ENCODE measurements at regions not wholly inside any gene's neighbourhood (a gene's known extent, or its start where the extent isn't known, plus 50 kb on each side); places are given as distances from the start of the nearest gene placed in this dataset.

- no peak for TF ChIP-seq CTCF (IDR thresholded peaks at IDR 0.05; ENCODE audit: low read depth, low read length, missing control alignments)
- H3K4me3 ChIP-seq (ENCODE audit: low read depth, low read length): no peak overlapping the region
- no peak for DNase-seq (ENCODE audit: low read depth)
Measured at GRCh38 chr12:107826276-107826675, 51.8 kb downstream of the ASCL4 start.

GRCh38 chr12:107829271-107829670 is 54.8 kb downstream of the ASCL4 start:
- no peak for DNase-seq (ENCODE audit: low read depth)
- no peak overlapping the region for H3K4me3 ChIP-seq (ENCODE audit: low read depth, low read length)
- TF ChIP-seq CTCF (IDR thresholded peaks at IDR 0.05; ENCODE audit: low read depth, low read length, missing control alignments): no peak

GRCh38 chr12:107832441-107832840 is 57.9 kb downstream of the ASCL4 start:
- TF ChIP-seq CTCF (IDR thresholded peaks at IDR 0.05; ENCODE audit: low read depth, low read length, missing control alignments): no peak
- DNase-seq (ENCODE audit: low read depth): no peak
- no peak overlapping the region for H3K4me3 ChIP-seq (ENCODE audit: low read depth, low read length)

- TF ChIP-seq CTCF (IDR thresholded peaks at IDR 0.05; ENCODE audit: low read depth, low read length, missing control alignments): no peak
- no peak for DNase-seq (ENCODE audit: low read depth)
- no peak overlapping the region for H3K4me3 ChIP-seq (ENCODE audit: low read depth, low read length)
Measured at GRCh38 chr12:107840186-107840585, 65.7 kb downstream of the ASCL4 start.

GRCh38 chr12:107843351-107844311 is 69.1 kb downstream of the ASCL4 start:
- DNase-seq (ENCODE audit: low read depth): no peak
- H3K4me3 ChIP-seq (ENCODE audit: low read depth, low read length): no peak overlapping the region

GRCh38 chr12:107844312-107844921 is 69.9 kb downstream of the ASCL4 start:
- H3K4me3 ChIP-seq (ENCODE audit: low read depth, low read length): no peak overlapping the region
- TF ChIP-seq CTCF (IDR thresholded peaks at IDR 0.05; ENCODE audit: low read depth, low read length, missing control alignments): no peak
- no peak for DNase-seq (ENCODE audit: low read depth)

More at GRCh38 chr12:107843351-107844311, 69.1 kb downstream of the ASCL4 start:
- TF ChIP-seq CTCF (IDR thresholded peaks at IDR 0.05; ENCODE audit: low read depth, low read length, missing control alignments): no peak

Measured in GM12864 (cell line).